K562 (cell line): ENCODE measurements at regions not wholly inside any gene's neighbourhood (a gene's known extent, or its start where the extent isn't known, plus 50 kb on each side); places are given as distances from the start of the nearest gene placed in this dataset.

Experiments used
- ATAC-seq: fragments of 200-7000 bp; cut with Tn5 transposase; 3 replicates; pipeline ENCODE4 v1.9.1; 2020; ENCODE audit warnings: moderate library complexity
- BruUV-seq: library from RNA; stranded (reverse); fragments of 400-500 nt; replicated peaks from 2 replicates; lab custom pipeline; 2021; lab: Mats Ljungman, UMichigan
- CTCF ChIA-PET: fragments of 300-600 bp; formaldehyde crosslinking; extraction: SDS; loops from one replicate; lab custom pipeline; 2021; ENCODE audit warnings: low intra/inter-chr PET ratio; lab: Yijun Ruan, JAX
- POLR2A ChIA-PET: fragments of 300-600, 350-650 bp; sonication (Branson Sonifier 250); formaldehyde crosslinking; extraction: SDS; loops from one replicate; lab custom pipeline; 2021; ENCODE audit warnings: antibody characterized with exemption, inconsistent platforms; lab: Yijun Ruan, JAX
- DNase-seq, 4 experiments: peaks; one replicate each; pipeline versions ENCODE4 v3.0.0 to v3.0.0-alpha.2; 2011 to 2018; ENCODE audit warnings: low spot score in 3 of 4, mixed read lengths in 3 of 4; ENCODE audit errors: extremely low read depth in 1 of 4
- FAIRE-seq: peaks from 2 replicates; lab custom pipeline; 2011; peaks lifted over from hg19 to GRCh38; lab: Jason Lieb, UNC
- H2AFZ ChIP-seq: 2 replicates; pipeline ENCODE4 v1.6.0; 2011; ENCODE audit warnings: low read depth, low read length, control low read depth, inconsistent platforms
- H3K27ac ChIP-seq: fragments of 200-600 bp; 3 replicates; pipeline ENCODE4 v1.8.0; 2011; ENCODE audit warnings: low read depth, mild to moderate bottlenecking, control low read depth, inconsistent platforms, low read length, moderate library complexity, mixed read lengths; ENCODE audit errors: extremely low read depth
- H3K27me3 ChIP-seq, 2 experiments: fragments of 300-600 bp in 1 of 2; 2 replicates in 1 of 2; 3 replicates in 1 of 2; pipeline versions ENCODE4 v1.6.0 to v1.8.0; 2011; ENCODE audit warnings: inconsistent platforms in 2 of 2, low read length in 2 of 2, mild to moderate bottlenecking in 1 of 2, mixed read lengths in 1 of 2, moderate library complexity in 1 of 2; ENCODE audit not compliant: control insufficient read depth in 2 of 2, insufficient read depth in 2 of 2
- H3K36me3 ChIP-seq: fragments of 300-600 bp; 3 replicates; pipeline ENCODE4 v1.8.0; 2011; ENCODE audit warnings: mild to moderate bottlenecking, low read length, inconsistent platforms; ENCODE audit not compliant: control insufficient read depth, insufficient read depth
- H3K4me1 ChIP-seq, 2 experiments: fragments of 200-600 bp in 1 of 2; replicated peaks in 1 of 2; 2 replicates in 1 of 2; 3 replicates in 1 of 2; pipeline versions ENCODE4 v1.5.1 to v1.8.0; 2011; ENCODE audit warnings: inconsistent platforms in 2 of 2, low read length in 2 of 2, mild to moderate bottlenecking in 1 of 2, mixed read lengths in 1 of 2, moderate library complexity in 1 of 2; ENCODE audit not compliant: control insufficient read depth in 2 of 2, insufficient read depth in 2 of 2
- H3K4me2 ChIP-seq: 2 replicates; pipeline ENCODE4 v1.6.1; 2011; ENCODE audit warnings: low read length, control low read depth, inconsistent platforms, mixed read lengths; ENCODE audit not compliant: insufficient read depth
- H3K4me3 ChIP-seq: fragments of 200-600 bp; sonication (generic), shearing (Covaris generic); 2 replicates; pipeline ENCODE4 v1.5.1; 2016; ENCODE audit warnings: control low read depth, inconsistent platforms
- H3K79me2 ChIP-seq: fragments of 200-600 bp; 3 replicates; pipeline ENCODE4 v1.8.0; 2011; ENCODE audit warnings: low read length, inconsistent platforms; ENCODE audit not compliant: control insufficient read depth, insufficient read depth
- H3K9ac ChIP-seq, 2 experiments: 2 replicates each; pipeline versions ENCODE4 v1.6.0 to v1.6.1; 2011; ENCODE audit warnings: low read depth in 2 of 2, low read length in 2 of 2, control low read depth in 1 of 2, inconsistent platforms in 1 of 2, mild to moderate bottlenecking in 1 of 2, mixed read lengths in 1 of 2; ENCODE audit not compliant: insufficient read depth in 1 of 2
- H3K9me1 ChIP-seq: one replicate; pipeline ENCODE4 v1.6.0; 2011; ENCODE audit warnings: inconsistent platforms, mild to moderate bottlenecking, low read length, moderate library complexity; ENCODE audit not compliant: control insufficient read depth, insufficient read depth
- H3K9me3 ChIP-seq: replicated peaks from 2 replicates; pipeline ENCODE4 v1.5.1; 2011; ENCODE audit warnings: low read depth, low read length, inconsistent platforms; ENCODE audit not compliant: control insufficient read depth, insufficient read depth
- H4K20me1 ChIP-seq: replicated peaks from 2 replicates; pipeline ENCODE4 v1.6.1; 2011; ENCODE audit warnings: low read length, inconsistent platforms, mixed read lengths; ENCODE audit not compliant: control insufficient read depth, insufficient read depth
- BMI1 ChIP-seq: fragments of 150-350 bp; IDR thresholded peaks from 2 replicates; pipeline ENCODE4 v1.6.1; 2014; ENCODE audit warnings: low read length
- ETV5 ChIP-seq: sonication (generic); formaldehyde crosslinking; IDR thresholded peaks from 2 replicates; pipeline ENCODE4 v1.4.0; 2020; ENCODE audit warnings: low read depth, mild to moderate bottlenecking, missing genetic modification reagents
- HNRNPL ChIP-seq: fragments of 200-400 bp; formaldehyde crosslinking; IDR thresholded peaks from 2 replicates; pipeline ENCODE4 v1.6.1; 2017; ENCODE audit warnings: low read depth, mild to moderate bottlenecking, low read length
- KLF10 ChIP-seq: fragments of 250-450 bp; sonication (Bioruptor Pico); IDR thresholded peaks from 2 replicates; pipeline ENCODE4 v1.6.1; 2021; ENCODE audit warnings: matching md5 sums
- NR2F6 ChIP-seq: fragments of 450-650 bp; formaldehyde crosslinking; IDR thresholded peaks from 2 replicates; pipeline ENCODE4 v1.4.0; 2020; ENCODE audit warnings: mild to moderate bottlenecking
- SIN3B ChIP-seq: fragments of 450-650 bp; IDR thresholded peaks from 2 replicates; pipeline ENCODE4 v1.6.1; 2017; ENCODE audit warnings: low read depth, mild to moderate bottlenecking, moderate library complexity
- TCF7 ChIP-seq: sonication (generic); IDR thresholded peaks from 2 replicates; pipeline ENCODE4 v1.6.1; 2016; ENCODE audit warnings: antibody characterized with exemption, borderline replicate concordance
- ZFP30 ChIP-seq: fragments of 250-450 bp; sonication (Bioruptor Pico); IDR thresholded peaks from 2 replicates; pipeline ENCODE4 v1.8.0; 2022; ENCODE audit warnings: moderate library complexity, mild to moderate bottlenecking, inconsistent platforms, borderline replicate concordance
- ZNF24 ChIP-seq: fragments of 450-650 bp; IDR thresholded peaks from 2 replicates; pipeline ENCODE4 v1.6.1; 2016
- WGBS: fragments of 100-300 bp; shearing (Covaris generic); methylation state at CpG from one replicate; pipeline ENCODE4 v1.1.6; 2016; ENCODE audit warnings: low coverage, mixed read lengths; ENCODE audit not compliant: insufficient coverage; ENCODE audit errors: missing lambda C conversion rate; 5-methylcytosine and 5-hydroxymethylcytosine counted together
- in situ Hi-C: fragments of 300-500 bp; cut with MboI; formaldehyde crosslinking; loops from 4 replicates; pipeline ENCODE4 v1.15.0; 2018; ENCODE audit warnings: inconsistent platforms, mixed read lengths
- intact Hi-C: fragments of 100-400 bp; cut with micrococcal nuclease; formaldehyde crosslinking; loops from 2 replicates; pipeline ENCODE4 v1.14.2; 2022
- TF ChIP-seq, protein P1 (sequence below), 2 experiments: fragments of 450-650 bp; conservative IDR thresholded peaks; 2 replicates each; pipeline ENCODE4 v1.6.1; 2017; ENCODE audit warnings: mild to moderate bottlenecking in 2 of 2, moderate library complexity in 2 of 2
- TF ChIP-seq, protein P2 (sequence below): fragments of 450-650 bp; formaldehyde crosslinking; IDR thresholded peaks from 2 replicates; pipeline ENCODE4 v1.4.0; 2020; ENCODE audit warnings: mild to moderate bottlenecking, moderate library complexity

DNA sequence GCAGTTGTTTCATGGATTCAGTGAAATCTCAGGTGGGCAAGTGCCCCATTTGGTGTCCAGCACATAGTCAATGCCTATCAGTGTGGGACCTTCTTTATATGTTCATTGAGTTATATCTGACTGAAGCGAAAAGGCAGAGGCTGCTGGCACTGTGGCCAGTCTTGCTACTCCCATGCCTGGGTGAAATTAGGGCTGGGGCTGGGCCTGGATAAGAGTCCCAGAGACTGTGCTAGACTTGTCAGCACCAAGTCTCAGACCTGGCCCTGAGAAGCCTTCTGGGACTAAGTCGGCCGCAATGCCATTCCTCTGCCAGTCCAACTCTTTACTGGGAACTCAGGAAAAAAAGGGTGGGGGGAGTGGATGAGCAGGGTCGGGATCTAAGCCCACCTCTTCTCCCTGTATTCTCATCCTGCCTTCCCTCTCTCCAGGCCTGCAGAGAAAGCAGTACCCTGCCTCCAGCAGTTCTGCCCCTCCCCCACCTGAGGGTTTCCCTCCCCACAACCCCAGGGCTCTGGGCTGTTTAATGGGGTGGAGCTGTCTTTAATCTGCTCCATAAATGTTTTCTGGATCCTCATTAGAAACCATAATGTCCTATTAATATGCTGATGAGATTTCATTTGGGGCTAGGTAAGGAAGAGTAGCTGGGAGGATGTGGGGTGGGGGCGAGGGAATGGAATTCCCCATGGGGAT lies 153.5 kb upstream of the PJA1 start:
- Histone ChIP-seq H3K4me2 (no peak overlapping the region), H2AFZ (no peak overlapping the region), H3K4me3 (no peak overlapping the region), H3K4me1 (no peaks in the 10 kb centered on the region), H3K9ac (no peak overlapping the region), H4K20me1 (no peaks in the 10 kb centered on the region), H3K36me3 (no peaks in the 10 kb centered on the region), H3K79me2 (no peaks in the 10 kb centered on the region), H3K9me3 (no peaks in the 10 kb centered on the region), H3K27me3 (no peaks in the 10 kb centered on the region), H3K9me1 (no peaks in the 10 kb centered on the region)
- 21% methylated on average over 4 of the region's 5 CpGs for WGBS
- ATAC-seq (no peak), DNase-seq (no peak), FAIRE-seq (no peak)
- in situ Hi-C loops, result no loop called here
- intact Hi-C loops, result no loop called here
- ChIA-PET CTCF (no interaction called here), POLR2A (no interaction called here)
- no TSS peak for BruUV-seq
- TF ChIP-seq BMI1 (no peak), SIN3B (no peak), KLF10 (no peak), TCF7 (no peak), ZNF24 (no peak), NR2F6 (CRISPR knock-in tag) (no peak), ZFP30 (CRISPR knock-in tag) (no peak), HNRNPL (no peak), ETV5 (CRISPR knock-in tag) (no peak)
- TF ChIP-seq, protein P1, sequence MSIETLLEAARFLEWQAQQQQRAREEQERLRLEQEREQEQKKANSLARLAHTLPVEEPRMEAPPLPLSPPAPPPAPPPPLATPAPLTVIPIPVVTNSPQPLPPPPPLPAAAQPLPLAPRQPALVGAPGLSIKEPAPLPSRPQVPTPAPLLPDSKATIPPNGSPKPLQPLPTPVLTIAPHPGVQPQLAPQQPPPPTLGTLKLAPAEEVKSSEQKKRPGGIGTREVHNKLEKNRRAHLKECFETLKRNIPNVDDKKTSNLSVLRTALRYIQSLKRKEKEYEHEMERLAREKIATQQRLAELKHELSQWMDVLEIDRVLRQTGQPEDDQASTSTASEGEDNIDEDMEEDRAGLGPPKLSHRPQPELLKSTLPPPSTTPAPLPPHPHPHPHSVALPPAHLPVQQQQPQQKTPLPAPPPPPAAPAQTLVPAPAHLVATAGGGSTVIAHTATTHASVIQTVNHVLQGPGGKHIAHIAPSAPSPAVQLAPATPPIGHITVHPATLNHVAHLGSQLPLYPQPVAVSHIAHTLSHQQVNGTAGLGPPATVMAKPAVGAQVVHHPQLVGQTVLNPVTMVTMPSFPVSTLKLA (conservative IDR thresholded peaks at IDR 0.05), result no peak
- TF ChIP-seq, protein P2, sequence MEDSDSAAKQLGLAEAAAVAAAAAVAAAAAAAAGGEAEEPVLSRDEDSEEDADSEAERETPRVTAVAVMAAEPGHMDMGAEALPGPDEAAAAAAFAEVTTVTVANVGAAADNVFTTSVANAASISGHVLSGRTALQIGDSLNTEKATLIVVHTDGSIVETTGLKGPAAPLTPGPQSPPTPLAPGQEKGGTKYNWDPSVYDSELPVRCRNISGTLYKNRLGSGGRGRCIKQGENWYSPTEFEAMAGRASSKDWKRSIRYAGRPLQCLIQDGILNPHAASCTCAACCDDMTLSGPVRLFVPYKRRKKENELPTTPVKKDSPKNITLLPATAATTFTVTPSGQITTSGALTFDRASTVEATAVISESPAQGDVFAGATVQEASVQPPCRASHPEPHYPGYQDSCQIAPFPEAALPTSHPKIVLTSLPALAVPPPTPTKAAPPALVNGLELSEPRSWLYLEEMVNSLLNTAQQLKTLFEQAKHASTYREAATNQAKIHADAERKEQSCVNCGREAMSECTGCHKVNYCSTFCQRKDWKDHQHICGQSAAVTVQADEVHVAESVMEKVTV (CRISPR knock-in tag), result no peak
- TF ChIP-seq, all 486 proteins: peak for 0
- no peak overlapping the region for H3K27ac ChIP-seq
